ENCODE measurements at regions not wholly inside any gene's neighbourhood (a gene's known extent, or its start where the extent isn't known, plus 50 kb on each side); places are given as distances from the start of the nearest gene placed in this dataset.

DNA sequence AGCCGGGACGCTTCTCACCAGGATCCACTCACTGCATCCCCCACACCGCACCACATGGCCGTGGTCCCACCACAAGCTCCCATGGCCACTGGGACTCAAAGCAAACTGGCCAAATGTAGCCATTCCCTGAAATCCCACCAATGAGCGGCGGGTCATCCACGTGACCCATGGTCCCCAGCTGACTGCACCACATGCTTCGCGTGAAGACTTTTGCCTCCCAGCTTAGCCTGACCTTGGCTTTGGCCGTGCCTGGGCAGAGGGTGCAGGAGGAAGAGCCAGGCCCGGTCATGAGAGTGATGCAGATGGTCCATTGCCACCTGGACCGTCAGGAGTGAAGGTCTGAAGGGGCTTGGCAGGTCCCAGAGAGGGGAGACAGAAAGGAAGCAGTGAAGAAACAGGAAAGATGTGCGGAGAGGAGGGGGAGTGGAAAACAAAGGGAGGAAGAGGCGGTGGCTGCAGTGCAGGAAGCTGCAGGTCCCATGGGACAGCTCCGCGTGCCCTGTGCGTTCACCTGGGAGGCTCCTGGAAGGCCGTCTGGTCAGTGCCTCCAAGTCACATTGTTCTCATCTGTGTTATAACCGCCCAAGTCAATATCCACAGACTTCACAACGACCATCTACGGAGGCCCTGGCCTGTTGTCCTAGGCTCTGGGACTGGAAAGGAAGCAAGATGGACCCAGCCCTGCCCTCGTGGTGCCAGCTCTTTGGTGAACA is 167.8 kb upstream of the AJAP1 start:
- TF ChIP-seq, protein P1, sequence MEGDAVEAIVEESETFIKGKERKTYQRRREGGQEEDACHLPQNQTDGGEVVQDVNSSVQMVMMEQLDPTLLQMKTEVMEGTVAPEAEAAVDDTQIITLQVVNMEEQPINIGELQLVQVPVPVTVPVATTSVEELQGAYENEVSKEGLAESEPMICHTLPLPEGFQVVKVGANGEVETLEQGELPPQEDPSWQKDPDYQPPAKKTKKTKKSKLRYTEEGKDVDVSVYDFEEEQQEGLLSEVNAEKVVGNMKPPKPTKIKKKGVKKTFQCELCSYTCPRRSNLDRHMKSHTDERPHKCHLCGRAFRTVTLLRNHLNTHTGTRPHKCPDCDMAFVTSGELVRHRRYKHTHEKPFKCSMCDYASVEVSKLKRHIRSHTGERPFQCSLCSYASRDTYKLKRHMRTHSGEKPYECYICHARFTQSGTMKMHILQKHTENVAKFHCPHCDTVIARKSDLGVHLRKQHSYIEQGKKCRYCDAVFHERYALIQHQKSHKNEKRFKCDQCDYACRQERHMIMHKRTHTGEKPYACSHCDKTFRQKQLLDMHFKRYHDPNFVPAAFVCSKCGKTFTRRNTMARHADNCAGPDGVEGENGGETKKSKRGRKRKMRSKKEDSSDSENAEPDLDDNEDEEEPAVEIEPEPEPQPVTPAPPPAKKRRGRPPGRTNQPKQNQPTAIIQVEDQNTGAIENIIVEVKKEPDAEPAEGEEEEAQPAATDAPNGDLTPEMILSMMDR (IDR thresholded peaks at IDR 0.05; ENCODE audit: extremely low read depth in 1 of 2, insufficient read depth in 1 of 2, low read depth in 1 of 2, low read length in 2 of 2) = no peak
- no peak for TF ChIP-seq EZH2 (IDR thresholded peaks at IDR 0.05; ENCODE audit: borderline replicate concordance, low read depth, low read length, severe bottlenecking)
- TF ChIP-seq POLR2A (IDR thresholded peaks at IDR 0.05; ENCODE audit: low read depth, low read length) = no peak
